OCI-LY1 (cell line): ENCODE measurements at regions not wholly inside any gene's neighbourhood (a gene's known extent, or its start where the extent isn't known, plus 50 kb on each side); places are given as distances from the start of the nearest gene placed in this dataset.

Experiments used
- H2AFZ ChIP-seq: fragments of 200-600 bp; sonication (generic), shearing (Covaris generic); 2 replicates; pipeline ENCODE4 v1.6.0; 2014; ENCODE audit warnings: antibody characterized with exemption, mild to moderate bottlenecking, low read length
- H3F3A ChIP-seq: fragments of 200-600 bp; sonication (generic), shearing (Covaris generic); 2 replicates; pipeline ENCODE4 v1.6.0; 2014; ENCODE audit warnings: mild to moderate bottlenecking, antibody characterized with exemption, low read length, moderate library complexity; ENCODE audit not compliant: insufficient read depth
- H3K27ac ChIP-seq: fragments of 200-600 bp; sonication (generic); 2 replicates; pipeline ENCODE4 v1.5.1; 2014; ENCODE audit warnings: low read length, mixed run types, mild to moderate bottlenecking, low read depth; ENCODE audit not compliant: poor library complexity, severe bottlenecking
- H3K27me3 ChIP-seq: fragments of 200-600 bp; sonication (generic); 2 replicates; pipeline ENCODE4 v1.6.0; 2014; ENCODE audit warnings: antibody characterized with exemption, mild to moderate bottlenecking, low read length, moderate library complexity; ENCODE audit not compliant: insufficient read depth
- H3K36me3 ChIP-seq: fragments of 200-600 bp; sonication (generic); 2 replicates; pipeline ENCODE4 v1.6.1; 2014; ENCODE audit warnings: mild to moderate bottlenecking, antibody characterized with exemption, low read length, moderate library complexity, mixed read lengths; ENCODE audit not compliant: insufficient read depth
- H3K4me1 ChIP-seq: fragments of 200-600 bp; sonication (generic); 2 replicates; pipeline ENCODE4 v1.5.1; 2014; ENCODE audit warnings: mild to moderate bottlenecking, low read length, moderate library complexity; ENCODE audit not compliant: insufficient read depth, severe bottlenecking
- H3K4me2 ChIP-seq: fragments of 200-600 bp; sonication (generic), shearing (Covaris generic); 2 replicates; pipeline ENCODE4 v1.6.1; 2014; ENCODE audit warnings: low read length
- H3K4me3 ChIP-seq: fragments of 200-600 bp; sonication (generic); 2 replicates; pipeline ENCODE4 v1.5.1; 2014; ENCODE audit warnings: low read length, low read depth, mild to moderate bottlenecking, mixed read lengths; ENCODE audit not compliant: poor library complexity, severe bottlenecking
- H3K79me2 ChIP-seq: fragments of 200-600 bp; shearing (Covaris generic); 2 replicates; pipeline ENCODE4 v1.6.1; 2016; ENCODE audit warnings: mixed run types, low read length, mixed read lengths; ENCODE audit not compliant: insufficient read depth
- H3K9ac ChIP-seq: fragments of 200-600 bp; sonication (generic), shearing (Covaris generic); 2 replicates; pipeline ENCODE4 v1.6.1; 2014; ENCODE audit warnings: mild to moderate bottlenecking, low read length, mixed read lengths
- H3K9me2 ChIP-seq: fragments of 200-600 bp; sonication (generic), shearing (Covaris generic); 2 replicates; pipeline ENCODE4 v1.6.1; 2014; ENCODE audit warnings: low read depth, mild to moderate bottlenecking, low read length, mixed read lengths
- H3K9me3 ChIP-seq: fragments of 200-600 bp; shearing (Covaris generic); 2 replicates; pipeline ENCODE4 v1.6.1; 2014; ENCODE audit warnings: low read length, mixed read lengths
- H4K20me1 ChIP-seq: fragments of 200-600 bp; sonication (generic), shearing (Covaris generic); 2 replicates; pipeline ENCODE4 v1.6.0; 2016; ENCODE audit warnings: mild to moderate bottlenecking, low read length; ENCODE audit not compliant: insufficient read depth
- EZH2 ChIP-seq: fragments of 200-600 bp; sonication (generic), shearing (Covaris generic); IDR thresholded peaks from 2 replicates; pipeline ENCODE4 v1.8.0; 2017; ENCODE audit warnings: borderline replicate concordance, mixed run types, mild to moderate bottlenecking, antibody characterized with exemption, low read length, moderate library complexity, mixed read lengths
- TF ChIP-seq, protein P1 (sequence below): fragments of 200-600 bp; sonication (generic), shearing (Covaris generic); IDR thresholded peaks from 2 replicates; pipeline ENCODE4 v1.5.1; 2017; ENCODE audit warnings: mild to moderate bottlenecking, antibody characterized with exemption, low read length, moderate library complexity, mixed read lengths

- no peaks in the 10 kb centered on the region for H3K27me3 ChIP-seq
- H3F3A ChIP-seq = no peaks in the 10 kb centered on the region
- H3K4me3 ChIP-seq = no peak overlapping the region
- no peaks in the 10 kb centered on the region for H3K9me3 ChIP-seq
- H4K20me1 ChIP-seq = no peaks in the 10 kb centered on the region
- H3K9ac ChIP-seq = no peak overlapping the region
- no peaks in the 10 kb centered on the region for H3K4me1 ChIP-seq
- no peak overlapping the region for H2AFZ ChIP-seq
- H3K36me3 ChIP-seq = no peaks in the 10 kb centered on the region
- no peak overlapping the region for H3K4me2 ChIP-seq
- TF ChIP-seq, protein P1, sequence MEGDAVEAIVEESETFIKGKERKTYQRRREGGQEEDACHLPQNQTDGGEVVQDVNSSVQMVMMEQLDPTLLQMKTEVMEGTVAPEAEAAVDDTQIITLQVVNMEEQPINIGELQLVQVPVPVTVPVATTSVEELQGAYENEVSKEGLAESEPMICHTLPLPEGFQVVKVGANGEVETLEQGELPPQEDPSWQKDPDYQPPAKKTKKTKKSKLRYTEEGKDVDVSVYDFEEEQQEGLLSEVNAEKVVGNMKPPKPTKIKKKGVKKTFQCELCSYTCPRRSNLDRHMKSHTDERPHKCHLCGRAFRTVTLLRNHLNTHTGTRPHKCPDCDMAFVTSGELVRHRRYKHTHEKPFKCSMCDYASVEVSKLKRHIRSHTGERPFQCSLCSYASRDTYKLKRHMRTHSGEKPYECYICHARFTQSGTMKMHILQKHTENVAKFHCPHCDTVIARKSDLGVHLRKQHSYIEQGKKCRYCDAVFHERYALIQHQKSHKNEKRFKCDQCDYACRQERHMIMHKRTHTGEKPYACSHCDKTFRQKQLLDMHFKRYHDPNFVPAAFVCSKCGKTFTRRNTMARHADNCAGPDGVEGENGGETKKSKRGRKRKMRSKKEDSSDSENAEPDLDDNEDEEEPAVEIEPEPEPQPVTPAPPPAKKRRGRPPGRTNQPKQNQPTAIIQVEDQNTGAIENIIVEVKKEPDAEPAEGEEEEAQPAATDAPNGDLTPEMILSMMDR = no peak
- TF ChIP-seq EZH2 = no peak
- H3K79me2 ChIP-seq = no peaks in the 10 kb centered on the region
- H3K27ac ChIP-seq = no peak overlapping the region
- H3K9me2 ChIP-seq = no peaks in the 10 kb centered on the region
Measured at GRCh38 chr22:49255741-49256318, 571.8 kb downstream of the BRD1 start.

GRCh38 chr22:49255154-49255553, 572.5 kb downstream of the BRD1 start:
- no peaks in the 10 kb centered on the region for H3K9me2 ChIP-seq
- TF ChIP-seq, protein P1 = no peak
- TF ChIP-seq EZH2 = no peak

GRCh38 chr22:49253656-49254055, 574.0 kb downstream of the BRD1 start:
- Histone ChIP-seq H3K4me3 (no peak overlapping the region), H3K27me3 (no peaks in the 10 kb centered on the region), H3K4me1 (no peaks in the 10 kb centered on the region), H3K9me2 (no peaks in the 10 kb centered on the region), H3K4me2 (no peak overlapping the region), H2AFZ (no peak overlapping the region), H3K79me2 (no peaks in the 10 kb centered on the region), H3K9me3 (no peaks in the 10 kb centered on the region), H3K36me3 (no peaks in the 10 kb centered on the region), H3K27ac (no peak overlapping the region), H3K9ac (no peak overlapping the region), H4K20me1 (no peaks in the 10 kb centered on the region), H3F3A (no peaks in the 10 kb centered on the region)
- TF ChIP-seq EZH2 = no peak
- TF ChIP-seq, protein P1 = no peak

More at GRCh38 chr22:49255154-49255553, 572.5 kb downstream of the BRD1 start:
- no peaks in the 10 kb centered on the region for H3K27me3 ChIP-seq
- no peak overlapping the region for H3K4me2 ChIP-seq
- H3K36me3 ChIP-seq = no peaks in the 10 kb centered on the region
- no peak overlapping the region for H3K4me3 ChIP-seq
- no peaks in the 10 kb centered on the region for H3F3A ChIP-seq
- H3K9ac ChIP-seq = no peak overlapping the region
- H3K27ac ChIP-seq = no peak overlapping the region
- no peaks in the 10 kb centered on the region for H3K4me1 ChIP-seq
- no peaks in the 10 kb centered on the region for H3K79me2 ChIP-seq
- no peak overlapping the region for H2AFZ ChIP-seq
- no peaks in the 10 kb centered on the region for H3K9me3 ChIP-seq
- H4K20me1 ChIP-seq = no peaks in the 10 kb centered on the region
